Right renal cortex interstitium (tissue), 3 donors: ENCODE measurements at regions not wholly inside any gene's neighbourhood (a gene's known extent, or its start where the extent isn't known, plus 50 kb on each side); places are given as distances from the start of the nearest gene placed in this dataset.
"Not testable (repeated sequence)": the region's sequence is repeated elsewhere in the genome, so short reads cannot be mapped to it uniquely, and the experiment has no call there.

ENCODE experiments used
- DNase-seq, 3 donors: peaks; one replicate each; pipeline ENCODE4 v3.0.0-alpha.2; 2013; ENCODE audit warnings: low read depth in 3 of 3, low spot score in 2 of 3

- no peak for DNase-seq
Observed at GRCh38 chr2:150863691-150864090, 376.2 kb upstream of the RND3 start.

DNA sequence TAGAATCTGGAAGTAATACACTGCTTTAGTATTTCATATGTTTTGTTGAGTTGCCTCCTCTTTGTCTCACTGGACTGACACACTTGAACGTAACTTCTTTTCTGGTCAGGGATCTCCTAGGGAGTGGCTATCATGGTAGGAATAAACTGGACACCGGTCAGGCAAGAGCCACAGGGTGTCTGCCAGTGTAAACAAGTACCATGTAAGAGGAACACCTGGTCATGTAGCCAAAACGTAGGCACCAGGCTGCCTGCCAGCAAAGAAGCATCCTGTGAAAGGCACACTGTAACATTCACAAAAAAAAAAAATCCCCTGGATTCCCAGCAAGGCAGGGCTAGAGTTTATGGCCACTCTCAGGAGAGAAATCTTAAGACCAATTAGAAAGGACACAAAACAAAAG, 372.8 kb upstream of the RND3 start:
- DNase-seq, result no peak

DNA sequence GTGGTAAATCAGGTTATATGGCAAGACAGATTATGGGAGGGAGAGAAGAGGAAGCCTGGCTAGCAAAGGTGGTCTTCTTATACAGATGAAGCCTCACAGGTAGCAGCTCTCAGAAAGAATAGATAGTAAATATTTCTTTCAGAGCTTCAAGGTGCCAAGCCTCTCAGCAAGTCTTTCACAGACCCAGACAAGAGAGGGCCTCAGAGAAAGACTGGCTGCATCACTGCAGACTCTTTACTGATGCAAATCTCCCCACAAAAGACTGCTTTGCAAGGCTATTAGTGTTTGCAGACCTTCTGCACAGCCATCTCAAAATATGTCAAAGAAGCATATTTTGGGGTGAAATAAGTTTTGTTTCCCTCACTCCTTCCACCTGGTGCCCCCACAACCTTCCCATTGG, 372.4 kb upstream of the RND3 start:
- DNase-seq, result no peak

DNA sequence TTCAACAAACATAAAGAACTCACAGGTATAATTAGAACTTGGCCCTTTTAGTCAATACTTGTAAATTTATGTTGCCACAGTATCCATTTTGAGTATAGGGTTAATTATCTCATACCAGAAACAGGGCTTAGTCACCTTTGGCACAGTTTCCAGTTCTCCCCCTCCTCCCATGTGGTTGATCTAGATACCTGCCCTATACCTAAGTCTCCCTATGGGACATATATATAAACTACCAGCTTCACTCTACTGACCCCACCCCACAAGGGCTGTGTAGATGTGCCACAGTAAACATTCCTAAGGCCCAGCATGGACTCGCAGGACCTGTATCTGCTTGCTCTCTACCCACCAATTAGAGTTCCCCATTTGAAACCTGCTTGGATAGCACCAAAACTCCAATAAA, 371.7 kb upstream of the RND3 start:
- DNase-seq, result no peak

GRCh38 chr2:150858382-150858781, 370.9 kb upstream of the RND3 start:
- DNase-seq, result no peak

- DNase-seq, result no peak
Observed at GRCh38 chr2:150856596-150857281, 369.3 kb upstream of the RND3 start.

GRCh38 chr2:150853263-150853662, 365.8 kb upstream of the RND3 start:
- no peak for DNase-seq

- no peak for DNase-seq
Observed at GRCh38 chr2:150850641-150851040, 363.2 kb upstream of the RND3 start.

GRCh38 chr2:150847578-150847977, 360.1 kb upstream of the RND3 start:
- DNase-seq, result no peak

DNA sequence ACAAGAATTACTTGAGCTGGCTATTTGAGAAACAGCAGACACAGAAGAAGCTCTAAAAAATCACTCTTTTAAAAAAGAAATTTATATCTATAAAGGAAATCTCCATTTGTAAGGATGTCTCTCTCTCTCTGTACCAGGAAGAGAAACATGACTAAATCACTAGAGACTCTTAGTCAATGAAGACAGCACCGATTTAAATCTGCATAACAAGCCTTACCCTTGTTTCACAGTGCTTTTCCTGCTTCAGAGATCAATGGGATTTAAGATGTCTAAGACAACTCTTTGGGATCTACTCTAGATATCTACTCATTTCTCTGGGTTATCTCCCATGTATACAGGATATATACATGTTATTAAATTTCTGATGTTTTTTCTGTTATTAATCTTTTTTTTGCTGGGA, 359.2 kb upstream of the RND3 start:
- no peak for DNase-seq

- DNase-seq, result no peak
Observed at GRCh38 chr2:150832686-150833085, 345.2 kb upstream of the RND3 start.

- DNase-seq, result no peak
Observed at GRCh38 chr2:150824118-150824517, 336.7 kb upstream of the RND3 start.

GRCh38 chr2:150817422-150817821, 330.0 kb upstream of the RND3 start:
- DNase-seq, result no peak

DNA sequence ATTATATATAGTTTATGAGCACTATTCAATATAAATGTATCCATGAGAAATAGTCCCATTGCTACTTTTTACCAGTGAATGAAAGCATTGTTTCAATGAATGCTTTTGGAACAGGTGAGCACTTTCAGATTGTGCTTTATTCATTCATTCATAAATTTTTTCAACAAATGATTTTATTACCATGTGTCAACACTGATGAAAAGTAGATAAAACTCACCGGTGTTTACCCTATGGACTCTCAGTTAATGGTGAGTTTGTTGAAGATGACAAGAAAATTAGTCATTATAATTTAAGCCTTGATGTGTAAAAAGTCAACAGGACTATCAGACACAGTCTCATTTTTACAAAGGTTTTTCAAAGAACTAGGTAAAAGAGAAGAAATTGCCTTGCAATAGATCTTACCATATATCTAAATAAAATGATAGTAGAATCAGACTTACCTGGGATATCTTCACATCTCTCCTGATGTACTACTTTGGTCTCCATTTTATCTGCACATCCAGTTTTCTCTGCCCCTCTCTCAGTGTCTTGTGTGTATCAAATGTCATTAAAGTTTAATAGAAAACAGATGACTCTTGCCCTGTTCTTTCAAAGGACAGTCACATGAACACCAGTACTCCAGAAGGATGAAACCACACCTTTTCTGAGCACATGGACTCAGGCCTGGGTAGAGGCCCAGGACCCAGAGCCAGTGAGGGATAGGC, 325.3 kb upstream of the RND3 start:
- no peak for DNase-seq

DNA sequence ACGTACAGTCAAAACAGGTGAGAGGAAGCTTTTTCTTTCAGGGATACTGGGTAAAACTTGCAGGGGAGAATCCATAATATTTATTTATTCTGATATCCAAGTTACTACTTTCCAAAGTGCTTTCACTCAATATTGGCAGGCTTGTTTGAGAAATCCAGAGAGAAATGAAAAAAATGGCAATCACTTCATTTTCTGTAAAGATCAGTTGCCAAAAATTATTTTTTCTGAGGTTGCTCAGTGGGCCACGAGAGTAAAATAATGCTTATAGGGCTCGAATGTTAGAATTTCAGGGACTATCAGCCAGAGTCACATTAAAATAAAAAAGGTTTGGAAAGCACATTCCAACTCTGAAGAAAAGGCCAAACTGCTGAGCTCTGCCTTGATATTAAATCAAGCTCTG, 324.6 kb upstream of the RND3 start:
- no peak for DNase-seq

DNA sequence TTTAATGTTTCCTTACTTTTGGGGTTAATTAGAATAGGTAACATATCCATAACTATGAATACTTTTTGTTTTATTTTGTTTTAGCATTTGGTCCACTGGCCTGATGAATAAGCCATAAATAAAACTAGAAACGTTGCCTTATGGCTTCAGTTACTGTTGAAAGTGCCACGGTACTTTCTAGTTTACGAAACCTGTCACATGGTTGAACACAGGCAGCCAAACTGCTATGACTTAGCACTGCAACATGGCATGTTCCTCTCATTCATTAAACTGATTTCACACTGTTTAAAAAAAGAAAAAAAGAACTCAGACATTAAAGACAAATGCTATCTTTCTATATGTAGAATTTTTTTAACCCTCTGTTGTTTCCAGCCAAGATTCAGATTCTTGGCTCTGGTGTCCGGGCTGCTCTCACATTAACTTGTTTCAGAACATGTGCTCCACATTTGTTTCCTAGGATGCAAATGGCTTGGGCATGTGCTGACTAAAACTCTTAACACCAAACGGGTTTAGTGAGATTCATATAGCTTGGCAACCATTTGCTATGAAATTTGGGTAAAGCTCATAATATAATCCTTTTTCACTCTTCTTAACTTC, 323.9 kb upstream of the RND3 start:
- no peak for DNase-seq

GRCh38 chr2:150809103-150809502, 321.6 kb upstream of the RND3 start:
- no peak for DNase-seq

DNA sequence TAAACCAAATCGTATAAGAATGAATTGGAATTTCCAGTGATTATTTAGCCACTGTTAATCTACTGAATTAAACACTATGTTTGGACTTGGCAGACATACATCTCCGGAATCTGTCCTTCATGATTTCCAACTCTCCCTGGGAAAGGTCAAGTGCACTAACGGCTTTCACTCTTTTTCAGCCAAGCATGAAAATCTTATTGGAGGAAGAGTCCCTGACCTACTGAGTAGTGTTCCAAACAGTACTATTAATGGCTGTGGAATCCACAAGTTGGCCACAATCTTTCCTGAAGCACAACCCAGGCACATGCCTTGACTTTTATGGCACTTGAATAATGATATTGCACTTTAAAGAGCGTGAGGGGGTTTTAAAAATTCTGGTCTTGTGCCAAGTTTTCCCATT, 318.9 kb upstream of the RND3 start:
- peak in 1 of 3 donors; percentile 10 for DNase-seq

GRCh38 chr2:150803689-150804398, 316.4 kb upstream of the RND3 start:
- DNase-seq, result no peak

DNA sequence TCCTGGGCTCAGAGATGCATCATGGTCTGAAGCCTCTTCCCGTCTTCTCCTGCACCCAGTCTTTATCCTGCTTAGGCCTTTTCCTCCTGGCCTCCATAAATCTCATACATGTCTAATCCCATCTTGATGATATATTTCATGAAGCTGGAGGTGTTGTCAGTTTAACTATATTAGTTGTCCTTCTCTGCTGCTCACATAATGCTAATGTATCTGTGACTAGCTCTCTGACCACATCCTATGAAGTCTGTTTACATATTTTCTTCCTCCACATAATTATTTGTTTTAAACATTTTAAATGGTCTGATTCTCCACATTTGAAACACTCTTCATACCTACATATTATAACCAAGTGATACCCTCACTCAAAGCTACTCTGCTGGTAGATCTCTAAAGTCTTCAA, 315.2 kb upstream of the RND3 start:
- DNase-seq, result no peak

GRCh38 chr2:150796236-150796635, 308.8 kb upstream of the RND3 start:
- not testable (repeated sequence) for DNase-seq
